ENCODE measurements at regions not wholly inside any gene's neighbourhood (a gene's known extent, or its start where the extent isn't known, plus 50 kb on each side); places are given as distances from the start of the nearest gene placed in this dataset.

GRCh38 chr13:22141716-22142115 is 470.8 kb downstream of the FGF9 start:
- TF ChIP-seq POLR2A (IDR thresholded peaks at IDR 0.05; ENCODE audit: extremely low read depth, insufficient read length): no peak
- TF ChIP-seq CTCF (IDR thresholded peaks at IDR 0.05; ENCODE audit: low read depth, low read length): no peak
- TF ChIP-seq MAX (IDR thresholded peaks at IDR 0.05; ENCODE audit: low read depth, low read length): no peak
- no peak for TF ChIP-seq MYC (IDR thresholded peaks at IDR 0.05; ENCODE audit: low read depth, low read length)
